Panc1 (cell line): ENCODE measurements at regions not wholly inside any gene's neighbourhood (a gene's known extent, or its start where the extent isn't known, plus 50 kb on each side); places are given as distances from the start of the nearest gene placed in this dataset.

Source experiments
- ATAC-seq: fragments of 200-7000 bp; cut with Tn5 transposase; 2 replicates; pipeline ENCODE4 v1.9.1; 2020; ENCODE audit warnings: mild to moderate bottlenecking, moderate library complexity
- BruUV-seq: library from RNA; stranded (reverse); fragments of 400-500 nt; replicated peaks from 2 replicates; lab custom pipeline; 2021; lab: Mats Ljungman, UMichigan
- CTCF ChIA-PET: fragments of 300-600 bp; sonication (Branson Sonifier 250); formaldehyde crosslinking; loops from one replicate; lab custom pipeline; 2022; ENCODE audit warnings: antibody characterized with exemption; lab: Charles Lee
- POLR2A ChIA-PET: fragments of 300-600 bp; sonication (Branson Sonifier 250); formaldehyde crosslinking; loops from one replicate; lab custom pipeline; 2022; ENCODE audit warnings: antibody characterized with exemption; lab: Charles Lee
- DNase-seq: peaks from one replicate; pipeline ENCODE4 v3.0.0-alpha.2; 2010; ENCODE audit warnings: low read depth, low spot score
- H3K27ac ChIP-seq: 2 replicates; pipeline ENCODE4 v1.5.1; 2011; ENCODE audit warnings: mild to moderate bottlenecking, low read length, inconsistent platforms
- H3K27me3 ChIP-seq: fragments of 200-500 bp; sonication (Bioruptor generic); 2 replicates; pipeline ENCODE4 v1.6.0; 2014; ENCODE audit warnings: low read length, inconsistent platforms; ENCODE audit not compliant: control insufficient read depth, insufficient read depth
- H3K36me3 ChIP-seq: fragments of 200-500 bp; sonication (Bioruptor generic); 2 replicates; pipeline ENCODE4 v1.5.1; 2014; ENCODE audit warnings: inconsistent platforms, mild to moderate bottlenecking, low read length, moderate library complexity; ENCODE audit not compliant: control insufficient read depth, insufficient read depth
- H3K4me1 ChIP-seq: 2 replicates; pipeline ENCODE4 v1.5.1; 2011; ENCODE audit warnings: inconsistent platforms, mild to moderate bottlenecking, low read length, moderate library complexity; ENCODE audit not compliant: control insufficient read depth, insufficient read depth
- H3K4me3 ChIP-seq, 2 experiments: 2 replicates each; pipeline ENCODE4 v1.5.1; 2011 to 2012; ENCODE audit warnings: low read depth in 2 of 2, low read length in 2 of 2, mild to moderate bottlenecking in 2 of 2, inconsistent platforms in 1 of 2, moderate library complexity in 1 of 2
- H3K9me3 ChIP-seq: fragments of 200-500 bp; sonication (Bioruptor generic); 2 replicates; pipeline ENCODE4 v1.5.1; 2014; ENCODE audit warnings: low read depth, mild to moderate bottlenecking, inconsistent platforms, low read length, moderate library complexity; ENCODE audit not compliant: control insufficient read depth, insufficient read depth
- CTCF ChIP-seq: fragments of 450-650 bp; IDR thresholded peaks from 2 replicates; pipeline ENCODE4 v1.5.1; 2017; ENCODE audit warnings: mild to moderate bottlenecking
- POLR2AphosphoS5 ChIP-seq: IDR thresholded peaks from 2 replicates; pipeline ENCODE4 v1.6.1; 2012; ENCODE audit warnings: mild to moderate bottlenecking, low read depth, low read length, moderate library complexity
- REST ChIP-seq, 2 experiments: IDR thresholded peaks; 2 replicates each; pipeline ENCODE4 v1.6.1; 2011 to 2012; ENCODE audit warnings: low read depth in 2 of 2, control low read depth in 1 of 2, low read length in 1 of 2, mild to moderate bottlenecking in 1 of 2, moderate library complexity in 1 of 2; ENCODE audit not compliant: insufficient read depth in 1 of 2
- SIN3A ChIP-seq: IDR thresholded peaks from 2 replicates; pipeline ENCODE4 v1.6.1; 2012; ENCODE audit warnings: low read depth, mild to moderate bottlenecking, low read length, moderate library complexity, borderline replicate concordance; ENCODE audit not compliant: insufficient read depth
- TCF7L2 ChIP-seq: IDR thresholded peaks from 2 replicates; pipeline ENCODE4 v1.6.1; 2011; ENCODE audit warnings: mild to moderate bottlenecking, low read depth, low read length, inconsistent platforms
- in situ Hi-C: cut with HindIII; loops from 2 replicates; pipeline ENCODE4 v1.10.0; 2016; ENCODE audit warnings: low sequenced_read_pairs, low pct_unique_long_range_greater_than_20kb
- intact Hi-C: fragments of 100-400 bp; cut with micrococcal nuclease; formaldehyde crosslinking; loops from one replicate; pipeline ENCODE4 v1.10.0; 2022; ENCODE audit not compliant: unreplicated experiment

GRCh38 chr18:43664487-43665008 lies 387.3 kb upstream of the SYT4 start:
- no peak for DNase-seq
- POLR2A ChIA-PET = no interaction called here
- no peak for TF ChIP-seq TCF7L2
- no peak for TF ChIP-seq POLR2AphosphoS5
- no peak for TF ChIP-seq REST (IDR thresholded peaks at IDR 0.05; ENCODE audit: insufficient read depth in 1 of 2, low read depth in 2 of 2, low read length in 1 of 2)
- no peak for TF ChIP-seq CTCF
- TF ChIP-seq SIN3A = no peak
- no peak for ATAC-seq
- intact Hi-C loops (no loop called here), in situ Hi-C loops (no loop called here)
- Histone ChIP-seq H3K4me1 (no peaks in the 10 kb centered on the region), H3K27ac (no peak overlapping the region), H3K4me3 (no peak overlapping the region), H3K36me3 (no peaks in the 10 kb centered on the region), H3K27me3 (no peaks in the 10 kb centered on the region), H3K9me3 (no peaks in the 10 kb centered on the region)
- CTCF ChIA-PET = no interaction called here
- BruUV-seq = no TSS peak

- Histone ChIP-seq H3K27me3 (no peaks in the 10 kb centered on the region), H3K4me3 (no peak overlapping the region), H3K4me1 (no peaks in the 10 kb centered on the region), H3K27ac (no peak overlapping the region), H3K36me3 (no peaks in the 10 kb centered on the region), H3K9me3 (no peaks in the 10 kb centered on the region)
- intact Hi-C loops = no loop called here
- ATAC-seq (no peak), DNase-seq (no peak)
- ChIA-PET CTCF (no interaction called here), POLR2A (no interaction called here)
- no TSS peak for BruUV-seq
- in situ Hi-C loops = no loop called here
- TF ChIP-seq SIN3A (no peak), CTCF (no peak), TCF7L2 (no peak), POLR2AphosphoS5 (no peak), REST (IDR thresholded peaks at IDR 0.05; ENCODE audit: insufficient read depth in 1 of 2, low read depth in 2 of 2, low read length in 1 of 2) (no peak)
These were observed 388.0 kb upstream of the SYT4 start for GRCh38 chr18:43665105-43665788.
